ENCODE measurements at regions not wholly inside any gene's neighbourhood (a gene's known extent, or its start where the extent isn't known, plus 50 kb on each side); places are given as distances from the start of the nearest gene placed in this dataset.

DNA sequence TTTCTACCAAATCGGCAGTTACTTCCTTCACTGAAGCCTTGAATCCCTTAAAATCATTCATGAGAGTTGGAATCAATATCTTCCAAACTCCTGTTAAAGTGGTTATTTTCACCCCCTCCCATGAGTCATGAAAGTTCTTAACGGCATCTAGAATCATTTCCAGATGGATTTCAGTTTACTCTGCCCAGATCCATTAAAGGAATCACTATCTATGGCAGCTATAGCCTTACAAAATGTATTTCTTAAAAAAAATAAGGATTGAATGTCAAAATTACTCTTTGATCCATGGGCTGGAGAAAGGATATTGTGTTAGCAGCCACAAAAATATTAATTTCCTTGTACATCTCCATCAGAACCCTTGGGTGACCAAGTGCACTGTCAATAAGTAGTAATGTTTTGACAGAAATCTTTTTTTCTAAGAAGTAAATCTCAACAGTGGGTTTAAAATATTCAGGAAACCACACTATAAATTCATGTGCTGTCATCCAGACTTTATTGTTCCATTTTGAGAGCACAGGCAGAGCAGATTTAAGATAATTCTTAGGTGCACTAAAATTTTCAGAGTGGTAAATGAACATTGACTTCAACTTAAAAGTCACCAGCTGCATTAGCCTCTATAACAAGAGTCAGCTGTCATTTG is 767.7 kb downstream of the DTWD2 start (continued):
- TF ChIP-seq, protein P1, sequence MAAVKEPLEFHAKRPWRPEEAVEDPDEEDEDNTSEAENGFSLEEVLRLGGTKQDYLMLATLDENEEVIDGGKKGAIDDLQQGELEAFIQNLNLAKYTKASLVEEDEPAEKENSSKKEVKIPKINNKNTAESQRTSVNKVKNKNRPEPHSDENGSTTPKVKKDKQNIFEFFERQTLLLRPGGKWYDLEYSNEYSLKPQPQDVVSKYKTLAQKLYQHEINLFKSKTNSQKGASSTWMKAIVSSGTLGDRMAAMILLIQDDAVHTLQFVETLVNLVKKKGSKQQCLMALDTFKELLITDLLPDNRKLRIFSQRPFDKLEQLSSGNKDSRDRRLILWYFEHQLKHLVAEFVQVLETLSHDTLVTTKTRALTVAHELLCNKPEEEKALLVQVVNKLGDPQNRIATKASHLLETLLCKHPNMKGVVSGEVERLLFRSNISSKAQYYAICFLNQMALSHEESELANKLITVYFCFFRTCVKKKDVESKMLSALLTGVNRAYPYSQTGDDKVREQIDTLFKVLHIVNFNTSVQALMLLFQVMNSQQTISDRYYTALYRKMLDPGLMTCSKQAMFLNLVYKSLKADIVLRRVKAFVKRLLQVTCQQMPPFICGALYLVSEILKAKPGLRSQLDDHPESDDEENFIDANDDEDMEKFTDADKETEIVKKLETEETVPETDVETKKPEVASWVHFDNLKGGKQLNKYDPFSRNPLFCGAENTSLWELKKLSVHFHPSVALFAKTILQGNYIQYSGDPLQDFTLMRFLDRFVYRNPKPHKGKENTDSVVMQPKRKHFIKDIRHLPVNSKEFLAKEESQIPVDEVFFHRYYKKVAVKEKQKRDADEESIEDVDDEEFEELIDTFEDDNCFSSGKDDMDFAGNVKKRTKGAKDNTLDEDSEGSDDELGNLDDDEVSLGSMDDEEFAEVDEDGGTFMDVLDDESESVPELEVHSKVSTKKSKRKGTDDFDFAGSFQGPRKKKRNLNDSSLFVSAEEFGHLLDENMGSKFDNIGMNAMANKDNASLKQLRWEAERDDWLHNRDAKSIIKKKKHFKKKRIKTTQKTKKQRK (IDR thresholded peaks at IDR 0.05; ENCODE audit: low read depth, low read length), result no peak

DNA sequence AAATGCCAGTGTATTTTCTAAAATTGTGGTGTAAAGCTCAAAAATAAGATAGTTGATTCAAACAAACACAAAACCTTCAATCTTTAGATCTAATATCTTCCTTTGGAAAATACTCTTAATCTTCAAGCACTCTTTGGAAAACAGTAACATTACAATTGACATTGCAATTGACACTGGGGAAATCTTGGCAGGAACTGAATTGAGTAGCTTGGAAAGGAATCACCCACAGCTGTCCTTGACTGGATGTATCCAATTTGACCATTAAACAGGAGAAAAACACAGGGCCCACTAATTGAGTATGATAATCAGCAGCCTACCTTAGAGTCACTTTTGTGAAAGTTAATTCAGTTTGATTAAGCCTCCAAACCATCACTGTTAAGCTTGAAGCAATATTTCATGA is 776.7 kb downstream of the DTWD2 start:
- ChIA-PET SMC1A (ENCODE audit: uncharacterized antibody, unreplicated experiment) (no interaction called here), RAD21 (ENCODE audit: unreplicated experiment) (no interaction called here), POLR2A (no interaction called here), CTCF (no interaction called here)
- Histone ChIP-seq H3K27me3 (replicated peaks in 1 of 2; ENCODE audit: control insufficient read depth in 2 of 2, insufficient read depth in 2 of 2, low read length in 1 of 2) (no peaks in the 10 kb centered on the region), H4K20me1 (ENCODE audit: control insufficient read depth, insufficient read depth) (no peaks in the 10 kb centered on the region), H2AFZ (ENCODE audit: control insufficient read depth, low read depth, low read length) (no peak overlapping the region), H3K4me3 (no peak overlapping the region), H3K79me2 (ENCODE audit: control insufficient read depth, insufficient read depth, low read length) (no peaks in the 10 kb centered on the region), H3K4me1 (ENCODE audit: control insufficient read depth, insufficient read depth, low read length) (no peaks in the 10 kb centered on the region), H3K4me2 (ENCODE audit: control insufficient read depth, insufficient read depth) (no peak overlapping the region), H3K27ac (ENCODE audit: control insufficient read depth, insufficient read depth) (no peak overlapping the region), H3K36me3 (ENCODE audit: control insufficient read depth in 2 of 2, insufficient read depth in 2 of 2, low read length in 1 of 2) (no peaks in the 10 kb centered on the region), H3K9ac (ENCODE audit: control insufficient read depth, insufficient read depth, low read length) (no peak overlapping the region), H3K9me3 (replicated peaks; ENCODE audit: control insufficient read depth, insufficient read depth, low read length) (no peaks in the 10 kb centered on the region; the same call in 2 of the 3 replicates)
- intact Hi-C loops (cut with micrococcal nuclease; ENCODE audit: unreplicated experiment) (no loop called here), in situ Hi-C loops (cut with MboI) (no loop called here)
- DNase-seq (ENCODE audit: low read depth, low spot score) (no peak), ATAC-seq (no peak), FAIRE-seq (no peak)
- BruUV-seq (replicated peaks), result no TSS peak
- TF ChIP-seq SP1 (IDR thresholded peaks at IDR 0.05; ENCODE audit: low read depth, low read length), result no peak
- no peak for TF ChIP-seq RBBP5 (conservative IDR thresholded peaks at IDR 0.05)
- no peak for TF ChIP-seq NFIC (IDR thresholded peaks at IDR 0.05; ENCODE audit: low read depth, low read length)
- TF ChIP-seq POU2F2 (IDR thresholded peaks at IDR 0.05; ENCODE audit: borderline replicate concordance, low read depth, low read length), result no peak
- no peak for TF ChIP-seq PBX3 (IDR thresholded peaks at IDR 0.05; ENCODE audit: insufficient replicate concordance, low read depth, low read length)
- no peak for TF ChIP-seq ETV6 (conservative IDR thresholded peaks at IDR 0.05 in 1 of 2, IDR thresholded peaks at IDR 0.05 in 1 of 2; ENCODE audit: borderline replicate concordance in 1 of 2, low read depth in 1 of 2)
- TF ChIP-seq ZBED1 (IDR thresholded peaks at IDR 0.05; ENCODE audit: borderline replicate concordance), result no peak
- TF ChIP-seq, protein P1 (IDR thresholded peaks at IDR 0.05; ENCODE audit: low read depth, low read length), result no peak
- TF ChIP-seq HCFC1 (IDR thresholded peaks at IDR 0.05; ENCODE audit: low read length), result no peak
- no peak for TF ChIP-seq BMI1 (IDR thresholded peaks at IDR 0.05; ENCODE audit: borderline replicate concordance)
- no peak for TF ChIP-seq HDAC2 (IDR thresholded peaks at IDR 0.05)
- no peak for TF ChIP-seq POLR2A (IDR thresholded peaks at IDR 0.05; ENCODE audit: low read depth, low read length)
- TF ChIP-seq BCL3 (IDR thresholded peaks at IDR 0.05; ENCODE audit: borderline replicate concordance, insufficient read depth, low read depth, low read length, poor library complexity, severe bottlenecking), result no peak

Measured in GM12878 (cell line).